ENCODE measurements at regions not wholly inside any gene's neighbourhood (a gene's known extent, or its start where the extent isn't known, plus 50 kb on each side); places are given as distances from the start of the nearest gene placed in this dataset.

- Histone ChIP-seq H3K27ac (ENCODE audit: low read depth, low read length) (no peak overlapping the region), H3K4me1 (ENCODE audit: control insufficient read depth, insufficient read depth, low read length) (no peaks in the 10 kb centered on the region), H3K4me3 (ENCODE audit: low read length) (no peak overlapping the region), H3K9ac (ENCODE audit: low read length) (no peak overlapping the region), H3K27me3 (ENCODE audit: control insufficient read depth, insufficient read depth, low read length) (peaks cover 3% of the 10 kb centered on the region), H3K36me3 (ENCODE audit: control insufficient read depth, insufficient read depth, low read length) (no peaks in the 10 kb centered on the region)
Observed at GRCh38 chr9:90419221-90419851, 223.3 kb downstream of the DIRAS2 start.

DNA sequence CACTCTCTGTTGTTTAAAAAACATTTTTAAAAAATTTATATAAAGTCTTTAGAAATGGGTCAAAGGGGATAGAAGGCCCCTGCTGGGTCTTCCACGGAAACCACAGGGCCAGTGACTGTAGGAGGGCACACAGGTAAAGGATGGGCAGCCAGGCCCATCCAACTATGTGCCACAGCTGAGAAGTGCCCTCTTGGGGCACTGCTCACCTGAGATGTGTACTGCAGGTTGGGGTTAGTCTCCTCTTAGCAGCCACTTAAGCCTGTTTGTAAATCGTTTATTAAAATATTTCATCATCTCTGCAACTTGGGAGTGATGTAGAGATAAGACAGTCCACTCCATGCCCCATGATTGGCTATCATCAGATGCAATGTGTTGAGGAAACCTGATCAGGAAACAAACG, 222.4 kb downstream of the DIRAS2 start:
- Histone ChIP-seq H3K27me3 (ENCODE audit: control insufficient read depth, insufficient read depth, low read length) (peaks cover 3% of the 10 kb centered on the region), H3K36me3 (ENCODE audit: control insufficient read depth, insufficient read depth, low read length) (no peaks in the 10 kb centered on the region), H3K4me3 (ENCODE audit: low read length) (no peak overlapping the region), H3K4me1 (ENCODE audit: control insufficient read depth, insufficient read depth, low read length) (no peaks in the 10 kb centered on the region), H3K27ac (ENCODE audit: low read depth, low read length) (no peak overlapping the region), H3K9ac (ENCODE audit: low read length) (no peak overlapping the region)

DNA sequence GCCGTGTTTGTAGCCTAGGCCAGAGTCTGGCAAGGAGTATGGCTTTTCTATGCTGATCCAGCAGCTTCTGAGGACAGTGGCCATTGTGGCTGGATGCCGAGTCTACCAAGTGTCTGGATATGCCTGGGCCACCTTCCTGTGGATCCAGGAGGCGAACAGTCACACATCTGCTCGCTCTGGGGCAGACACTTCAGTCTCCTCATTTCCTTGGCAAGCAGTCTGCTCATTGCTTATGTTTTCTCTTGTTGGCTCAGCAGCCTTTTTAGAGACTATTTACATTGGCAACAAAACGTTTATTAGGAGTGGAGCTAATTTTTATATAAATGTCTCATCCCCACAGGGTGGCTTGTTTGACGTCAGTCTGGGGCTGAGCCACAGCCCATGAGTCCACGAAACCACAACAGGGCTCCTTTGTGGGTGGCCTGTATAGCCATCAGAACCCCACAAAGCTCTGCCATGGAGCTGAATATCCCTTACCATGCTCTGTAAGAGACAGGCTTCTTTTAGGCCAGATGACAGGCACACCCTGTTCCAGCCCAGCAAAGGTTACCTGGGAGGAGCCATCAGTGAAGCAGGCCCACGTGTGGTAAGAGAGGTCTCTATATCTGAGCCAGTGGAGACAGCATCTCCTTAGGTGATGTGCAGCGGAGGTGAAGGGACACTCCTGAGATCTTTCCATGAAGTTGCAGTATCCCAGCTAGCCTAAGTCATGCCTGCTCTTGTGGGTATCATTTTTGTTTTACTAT, 221.7 kb downstream of the DIRAS2 start:
- no peaks in the 10 kb centered on the region for H3K36me3 ChIP-seq (ENCODE audit: control insufficient read depth, insufficient read depth, low read length)
- no peak overlapping the region for H3K27ac ChIP-seq (ENCODE audit: low read depth, low read length)
- no peak overlapping the region for H3K9ac ChIP-seq (ENCODE audit: low read length)
- peaks cover 3% of the 10 kb centered on the region for H3K27me3 ChIP-seq (ENCODE audit: control insufficient read depth, insufficient read depth, low read length)
- no peaks in the 10 kb centered on the region for H3K4me1 ChIP-seq (ENCODE audit: control insufficient read depth, insufficient read depth, low read length)
- no peak overlapping the region for H3K4me3 ChIP-seq (ENCODE audit: low read length)

DNA sequence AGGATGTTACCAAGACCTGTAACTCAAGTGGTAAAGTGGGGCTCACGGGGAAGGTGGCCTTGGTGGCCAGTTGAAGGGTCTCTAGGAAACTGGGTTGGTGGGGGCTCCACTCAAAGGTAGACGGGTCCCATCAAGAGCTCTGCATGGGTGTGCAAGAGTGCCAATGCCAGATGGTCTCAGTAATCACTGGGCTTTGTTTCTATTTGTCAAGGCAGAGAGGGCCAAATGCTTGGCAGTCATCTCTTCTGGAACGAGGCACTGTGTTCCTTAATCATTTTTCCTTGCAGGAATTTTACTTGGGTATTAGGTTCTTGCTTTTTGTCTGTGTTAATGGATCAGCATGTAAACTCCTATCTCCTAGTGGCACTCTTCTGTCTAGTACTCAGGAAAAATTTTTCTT, 220.8 kb downstream of the DIRAS2 start:
- no peaks in the 10 kb centered on the region for H3K36me3 ChIP-seq (ENCODE audit: control insufficient read depth, insufficient read depth, low read length)

DNA sequence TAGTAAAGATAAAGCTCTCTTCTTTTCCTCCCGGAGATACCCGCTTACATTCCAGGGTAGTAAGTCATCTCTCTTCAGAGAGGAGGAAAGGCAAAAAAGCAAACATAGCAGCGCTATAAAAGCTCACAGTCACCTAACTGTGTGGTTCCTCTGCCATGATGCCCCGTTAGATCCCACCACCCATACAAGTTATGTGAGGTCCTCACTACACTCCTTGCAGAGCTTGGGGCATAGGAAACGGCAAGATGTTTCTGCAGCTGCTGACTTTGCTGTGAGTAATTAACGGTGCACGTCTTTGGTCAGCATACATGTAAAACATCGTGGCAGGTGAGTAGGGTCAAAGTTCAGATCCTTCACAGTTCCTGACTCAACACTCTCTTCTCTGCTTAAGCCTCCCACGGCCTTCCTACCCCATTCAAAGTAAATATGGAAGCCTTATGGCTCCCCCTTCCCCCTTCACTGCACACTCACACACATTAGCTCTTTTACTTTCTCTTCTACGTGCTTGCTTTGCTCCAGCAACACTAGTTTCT, 218.9 kb downstream of the DIRAS2 start:
- no peak overlapping the region for H3K27ac ChIP-seq (ENCODE audit: low read depth, low read length)
- no peak overlapping the region for H3K4me3 ChIP-seq (ENCODE audit: low read length)
- H3K27me3 ChIP-seq (ENCODE audit: control insufficient read depth, insufficient read depth, low read length) = peaks cover 3% of the 10 kb centered on the region
- no peaks in the 10 kb centered on the region for H3K4me1 ChIP-seq (ENCODE audit: control insufficient read depth, insufficient read depth, low read length)
- no peaks in the 10 kb centered on the region for H3K36me3 ChIP-seq (ENCODE audit: control insufficient read depth, insufficient read depth, low read length)
- H3K9ac ChIP-seq (ENCODE audit: low read length) = no peak overlapping the region

More for the DNA sequence above, 220.8 kb downstream of the DIRAS2 start:
- no peak overlapping the region for H3K27ac ChIP-seq (ENCODE audit: low read depth, low read length)
- H3K9ac ChIP-seq (ENCODE audit: low read length) = no peak overlapping the region
- peaks cover 3% of the 10 kb centered on the region for H3K27me3 ChIP-seq (ENCODE audit: control insufficient read depth, insufficient read depth, low read length)
- H3K4me3 ChIP-seq (ENCODE audit: low read length) = no peak overlapping the region
- H3K4me1 ChIP-seq (ENCODE audit: control insufficient read depth, insufficient read depth, low read length) = no peaks in the 10 kb centered on the region

GRCh38 chr9:90428517-90428916, 214.1 kb downstream of the DIRAS2 start:
- H3K27ac ChIP-seq (ENCODE audit: low read depth, low read length) = no peak overlapping the region

GRCh38 chr9:90432951-90433350, 209.7 kb downstream of the DIRAS2 start:
- H3K36me3 ChIP-seq (ENCODE audit: control insufficient read depth, insufficient read depth, low read length) = no peaks in the 10 kb centered on the region
- H3K27me3 ChIP-seq (ENCODE audit: control insufficient read depth, insufficient read depth, low read length) = no peaks in the 10 kb centered on the region
- H3K4me3 ChIP-seq (ENCODE audit: low read length) = no peak overlapping the region
- H3K9ac ChIP-seq (ENCODE audit: low read length) = no peak overlapping the region
- H3K27ac ChIP-seq (ENCODE audit: low read depth, low read length) = no peak overlapping the region
- H3K4me1 ChIP-seq (ENCODE audit: control insufficient read depth, insufficient read depth, low read length) = no peaks in the 10 kb centered on the region

More at GRCh38 chr9:90428517-90428916, 214.1 kb downstream of the DIRAS2 start:
- no peaks in the 10 kb centered on the region for H3K36me3 ChIP-seq (ENCODE audit: control insufficient read depth, insufficient read depth, low read length)
- no peak overlapping the region for H3K4me3 ChIP-seq (ENCODE audit: low read length)
- no peak overlapping the region for H3K9ac ChIP-seq (ENCODE audit: low read length)
- H3K4me1 ChIP-seq (ENCODE audit: control insufficient read depth, insufficient read depth, low read length) = no peaks in the 10 kb centered on the region
- no peaks in the 10 kb centered on the region for H3K27me3 ChIP-seq (ENCODE audit: control insufficient read depth, insufficient read depth, low read length)

- Histone ChIP-seq H3K27me3 (ENCODE audit: control insufficient read depth, insufficient read depth, low read length) (no peaks in the 10 kb centered on the region), H3K9ac (ENCODE audit: low read length) (no peak overlapping the region), H3K27ac (ENCODE audit: low read depth, low read length) (no peak overlapping the region), H3K36me3 (ENCODE audit: control insufficient read depth, insufficient read depth, low read length) (no peaks in the 10 kb centered on the region), H3K4me3 (ENCODE audit: low read length) (no peak overlapping the region), H3K4me1 (ENCODE audit: control insufficient read depth, insufficient read depth, low read length) (no peaks in the 10 kb centered on the region)
Observed at GRCh38 chr9:90433398-90433941, 209.2 kb downstream of the DIRAS2 start.

DNA sequence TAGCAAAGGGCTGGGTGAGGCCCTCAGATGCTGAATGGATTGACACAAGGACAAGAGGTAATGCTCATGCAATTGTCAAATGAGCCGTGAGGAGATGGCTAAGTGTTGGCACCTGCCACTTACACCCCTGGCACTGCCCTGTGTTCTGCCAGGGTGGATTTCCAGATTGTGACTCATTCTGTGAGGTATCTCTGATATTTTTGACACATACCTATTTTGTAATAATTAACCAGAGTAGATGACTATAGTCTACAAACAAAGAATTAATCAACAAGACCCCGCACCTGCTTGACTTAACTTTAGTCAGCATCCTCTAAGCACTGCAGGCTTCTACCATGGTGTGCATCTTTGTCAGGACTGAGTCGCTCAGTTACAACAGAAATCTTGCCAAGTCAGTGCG, 200.8 kb downstream of the DIRAS2 start:
- H3K36me3 ChIP-seq (ENCODE audit: control insufficient read depth, insufficient read depth, low read length) = no peaks in the 10 kb centered on the region

GRCh38 chr9:90442723-90443122, 199.9 kb downstream of the DIRAS2 start:
- Histone ChIP-seq H3K9ac (ENCODE audit: low read length) (no peak overlapping the region), H3K27me3 (ENCODE audit: control insufficient read depth, insufficient read depth, low read length) (no peaks in the 10 kb centered on the region), H3K4me1 (ENCODE audit: control insufficient read depth, insufficient read depth, low read length) (no peaks in the 10 kb centered on the region), H3K36me3 (ENCODE audit: control insufficient read depth, insufficient read depth, low read length) (no peaks in the 10 kb centered on the region), H3K27ac (ENCODE audit: low read depth, low read length) (no peak overlapping the region), H3K4me3 (ENCODE audit: low read length) (no peak overlapping the region)

More for the DNA sequence above, 200.8 kb downstream of the DIRAS2 start:
- H3K4me3 ChIP-seq (ENCODE audit: low read length) = no peak overlapping the region
- no peaks in the 10 kb centered on the region for H3K27me3 ChIP-seq (ENCODE audit: control insufficient read depth, insufficient read depth, low read length)
- no peaks in the 10 kb centered on the region for H3K4me1 ChIP-seq (ENCODE audit: control insufficient read depth, insufficient read depth, low read length)
- no peak overlapping the region for H3K27ac ChIP-seq (ENCODE audit: low read depth, low read length)
- no peak overlapping the region for H3K9ac ChIP-seq (ENCODE audit: low read length)

DNA sequence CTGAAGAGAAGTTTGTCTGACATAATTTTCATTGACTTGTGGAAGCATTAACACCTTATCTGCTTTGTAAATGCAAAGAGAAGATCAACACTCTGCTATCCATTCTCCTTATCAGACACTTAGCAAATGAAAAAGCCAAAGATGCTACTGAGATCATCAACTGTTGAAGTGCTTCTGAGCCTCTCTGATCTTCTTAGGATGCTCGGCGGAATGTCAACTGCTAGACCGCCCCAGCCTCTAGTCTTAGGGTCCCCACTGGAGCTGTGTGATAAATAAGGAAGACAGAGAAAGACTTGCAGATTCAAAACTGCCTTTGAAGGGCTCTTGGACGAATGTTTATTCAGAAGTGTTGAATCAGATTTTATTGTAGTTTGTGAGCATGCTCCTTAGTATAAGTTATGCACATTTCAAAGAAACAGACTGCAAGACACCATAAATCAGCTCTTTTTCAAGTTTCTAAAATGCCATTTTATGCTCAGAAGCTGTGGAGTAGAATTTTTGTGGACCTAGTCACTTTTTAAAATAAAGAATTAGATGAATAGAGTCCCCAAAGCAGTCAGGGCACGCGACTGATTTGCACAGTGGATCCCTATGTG, 197.9 kb downstream of the DIRAS2 start:
- Histone ChIP-seq H3K4me3 (ENCODE audit: low read length) (no peak overlapping the region), H3K9ac (ENCODE audit: low read length) (no peak overlapping the region), H3K27ac (ENCODE audit: low read depth, low read length) (no peak overlapping the region), H3K27me3 (ENCODE audit: control insufficient read depth, insufficient read depth, low read length) (no peaks in the 10 kb centered on the region), H3K36me3 (ENCODE audit: control insufficient read depth, insufficient read depth, low read length) (no peaks in the 10 kb centered on the region), H3K4me1 (ENCODE audit: control insufficient read depth, insufficient read depth, low read length) (no peaks in the 10 kb centered on the region)

DNA sequence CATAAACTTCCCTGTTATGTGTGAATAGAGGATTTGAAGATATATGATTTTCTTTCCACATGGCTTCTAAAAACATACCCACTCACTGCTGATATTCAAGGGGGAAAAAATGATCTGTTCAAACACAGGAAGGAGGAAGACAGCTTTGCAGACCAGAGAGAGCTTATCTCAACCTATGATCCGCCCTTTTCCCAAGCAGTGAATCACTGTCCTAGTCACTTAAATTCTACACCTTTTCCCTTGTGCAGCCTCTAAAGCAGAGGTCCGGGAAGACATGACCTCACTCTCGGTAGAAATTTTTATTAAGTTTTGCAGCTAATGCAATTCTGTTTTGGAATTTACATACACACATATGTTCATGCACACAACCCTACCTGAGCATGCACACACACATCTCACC, 197.2 kb downstream of the DIRAS2 start:
- Histone ChIP-seq H3K4me3 (ENCODE audit: low read length) (no peak overlapping the region), H3K4me1 (ENCODE audit: control insufficient read depth, insufficient read depth, low read length) (no peaks in the 10 kb centered on the region), H3K27ac (ENCODE audit: low read depth, low read length) (no peak overlapping the region), H3K9ac (ENCODE audit: low read length) (no peak overlapping the region), H3K36me3 (ENCODE audit: control insufficient read depth, insufficient read depth, low read length) (no peaks in the 10 kb centered on the region), H3K27me3 (ENCODE audit: control insufficient read depth, insufficient read depth, low read length) (no peaks in the 10 kb centered on the region)
